Fibroblast of lung (primary cell): ENCODE measurements at regions not wholly inside any gene's neighbourhood (a gene's known extent, or its start where the extent isn't known, plus 50 kb on each side); places are given as distances from the start of the nearest gene placed in this dataset.

ENCODE experiments used
- DNase-seq, 2 donors: peaks; one replicate each; pipeline versions ENCODE4 v3.0.0 to v3.0.0-alpha.2; 2010; ENCODE audit warnings: low read depth in 2 of 2
- H2AFZ ChIP-seq: 2 replicates; pipeline ENCODE4 v1.5.1; 2012; ENCODE audit warnings: low read length, control low read depth, inconsistent platforms
- H3K27ac ChIP-seq: 2 replicates; pipeline ENCODE4 v1.5.1; 2011; ENCODE audit warnings: low read length, control low read depth; ENCODE audit not compliant: insufficient read depth
- H3K27me3 ChIP-seq: 2 replicates; pipeline ENCODE4 v1.5.1; 2011; ENCODE audit warnings: mild to moderate bottlenecking, low read length; ENCODE audit not compliant: control insufficient read depth, insufficient read depth
- H3K36me3 ChIP-seq: 2 replicates; pipeline ENCODE4 v1.5.1; 2011; ENCODE audit warnings: low read length; ENCODE audit not compliant: control insufficient read depth, insufficient read depth
- H3K4me1 ChIP-seq: 2 replicates; pipeline ENCODE4 v1.5.1; 2011; ENCODE audit warnings: low read length; ENCODE audit not compliant: control insufficient read depth, insufficient read depth; ENCODE audit errors: extremely low read depth
- H3K4me2 ChIP-seq: 2 replicates; pipeline ENCODE4 v1.5.1; 2011; ENCODE audit warnings: low read length, control low read depth; ENCODE audit not compliant: insufficient read depth; ENCODE audit errors: extremely low read depth
- H3K4me3 ChIP-seq, 4 experiments: fragments of 200-600 bp in 1 of 4; sonication (generic) in 1 of 4; replicated peaks in 1 of 4; 2 replicates each; pipeline ENCODE4 v1.5.1; 2011 to 2016; ENCODE audit warnings: low read length in 4 of 4, low read depth in 3 of 4, mild to moderate bottlenecking in 3 of 4, control low read depth in 2 of 4, inconsistent platforms in 1 of 4, mixed read lengths in 1 of 4; ENCODE audit not compliant: insufficient read depth in 1 of 4; ENCODE audit errors: control extremely low read depth in 1 of 4
- H3K79me2 ChIP-seq: 2 replicates; pipeline ENCODE4 v1.5.1; 2012; ENCODE audit warnings: mild to moderate bottlenecking, low read length, inconsistent platforms; ENCODE audit not compliant: control insufficient read depth, insufficient read depth
- H3K9ac ChIP-seq: 2 replicates; pipeline ENCODE4 v1.5.1; 2011; ENCODE audit warnings: mild to moderate bottlenecking, low read length, control low read depth; ENCODE audit not compliant: insufficient read depth
- H3K9me3 ChIP-seq: 2 replicates; pipeline ENCODE4 v1.5.1; 2012; ENCODE audit warnings: low read depth, low read length; ENCODE audit not compliant: control insufficient read depth, insufficient read depth
- H4K20me1 ChIP-seq: 2 replicates; pipeline ENCODE4 v1.5.1; 2011; ENCODE audit warnings: low read length; ENCODE audit not compliant: control insufficient read depth, insufficient read depth; ENCODE audit errors: extremely low read depth
- CTCF ChIP-seq, 2 donors: IDR thresholded peaks in 1 of 2; conservative IDR thresholded peaks in 1 of 2; 1 replicate in 1 of 2; 2 replicates in 1 of 2; pipeline ENCODE4 v1.5.1; 2011 to 2012; ENCODE audit warnings: low read length in 2 of 2, control low read depth in 1 of 2, inconsistent platforms in 1 of 2, low read depth in 1 of 2, mild to moderate bottlenecking in 1 of 2
- EZH2 ChIP-seq: IDR thresholded peaks from 2 replicates; pipeline ENCODE4 v1.5.1; 2012; ENCODE audit warnings: low read length, control low read depth, mild to moderate bottlenecking; ENCODE audit errors: missing control alignments

- H3K27ac ChIP-seq, result no peak overlapping the region
- H2AFZ ChIP-seq, result no peak overlapping the region
- TF ChIP-seq EZH2, result no peak
- TF ChIP-seq CTCF (conservative IDR thresholded peaks at IDR 0.05 in 1 of 2, IDR thresholded peaks at IDR 0.05 in 1 of 2; ENCODE audit: low read depth in 1 of 2, low read length in 2 of 2), result no peak
- H3K79me2 ChIP-seq, result no peaks in the 10 kb centered on the region
- no peak overlapping the region for H3K4me3 ChIP-seq
- no peaks in the 10 kb centered on the region for H3K27me3 ChIP-seq
- no peak overlapping the region for H3K4me2 ChIP-seq
- no peaks in the 10 kb centered on the region for H3K9me3 ChIP-seq
- H3K9ac ChIP-seq, result no peak overlapping the region
- no peaks in the 10 kb centered on the region for H3K36me3 ChIP-seq
- no peaks in the 10 kb centered on the region for H4K20me1 ChIP-seq
- no peak for DNase-seq
- no peaks in the 10 kb centered on the region for H3K4me1 ChIP-seq
Observed at GRCh38 chr17:73750975-73751374, 106.7 kb upstream of the SDK2 start.

GRCh38 chr17:73753751-73754496 lies 109.7 kb upstream of the SDK2 start:
- no peaks in the 10 kb centered on the region for H3K9me3 ChIP-seq
- H4K20me1 ChIP-seq, result no peaks in the 10 kb centered on the region
- H3K4me3 ChIP-seq, result no peak overlapping the region
- H3K79me2 ChIP-seq, result no peaks in the 10 kb centered on the region
- no peaks in the 10 kb centered on the region for H3K27me3 ChIP-seq
- H3K9ac ChIP-seq, result no peak overlapping the region
- no peak overlapping the region for H3K27ac ChIP-seq
- no peak for TF ChIP-seq EZH2
- no peak for TF ChIP-seq CTCF (conservative IDR thresholded peaks at IDR 0.05 in 1 of 2, IDR thresholded peaks at IDR 0.05 in 1 of 2; ENCODE audit: low read depth in 1 of 2, low read length in 2 of 2)
- H2AFZ ChIP-seq, result no peak overlapping the region
- no peak for DNase-seq
- no peak overlapping the region for H3K4me2 ChIP-seq
- no peaks in the 10 kb centered on the region for H3K4me1 ChIP-seq
- no peaks in the 10 kb centered on the region for H3K36me3 ChIP-seq

DNA sequence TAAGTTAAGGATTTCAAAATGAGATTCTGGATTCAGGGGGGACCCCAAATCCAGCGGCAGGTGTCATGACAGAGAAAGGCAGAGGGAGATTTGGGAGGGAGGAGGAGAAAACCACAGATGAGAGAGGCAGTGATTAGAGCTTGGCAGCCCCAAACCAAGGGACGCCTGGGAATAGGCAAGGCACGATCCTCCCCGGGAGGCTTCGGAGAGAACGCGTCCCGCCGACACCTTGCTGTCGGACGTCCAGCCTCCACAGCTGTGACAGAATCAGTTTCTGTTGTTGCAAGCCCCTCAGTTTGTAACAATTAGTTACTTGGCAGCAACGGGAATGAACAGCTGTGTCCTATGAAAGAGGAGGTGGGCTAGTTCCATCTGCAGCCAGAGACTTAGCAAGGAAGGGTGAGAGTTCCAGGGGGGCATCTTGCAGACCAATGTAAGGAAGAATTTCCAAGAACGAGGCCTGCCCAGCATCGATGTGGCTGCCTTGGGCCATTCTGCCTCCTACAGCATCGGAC lies 110.7 kb upstream of the SDK2 start:
- Histone ChIP-seq H4K20me1 (no peaks in the 10 kb centered on the region), H3K36me3 (no peaks in the 10 kb centered on the region), H3K27me3 (no peaks in the 10 kb centered on the region), H3K4me1 (no peaks in the 10 kb centered on the region), H2AFZ (no peak overlapping the region), H3K79me2 (no peaks in the 10 kb centered on the region), H3K27ac (no peak overlapping the region), H3K9ac (no peak overlapping the region), H3K4me3 (no peak overlapping the region), H3K4me2 (no peak overlapping the region), H3K9me3 (no peaks in the 10 kb centered on the region)
- DNase-seq, result no peak
- TF ChIP-seq EZH2 (no peak), CTCF (conservative IDR thresholded peaks at IDR 0.05 in 1 of 2, IDR thresholded peaks at IDR 0.05 in 1 of 2; ENCODE audit: low read depth in 1 of 2, low read length in 2 of 2) (no peak)
